ENCODE measurements at regions not wholly inside any gene's neighbourhood (a gene's known extent, or its start where the extent isn't known, plus 50 kb on each side); places are given as distances from the start of the nearest gene placed in this dataset.

DNA sequence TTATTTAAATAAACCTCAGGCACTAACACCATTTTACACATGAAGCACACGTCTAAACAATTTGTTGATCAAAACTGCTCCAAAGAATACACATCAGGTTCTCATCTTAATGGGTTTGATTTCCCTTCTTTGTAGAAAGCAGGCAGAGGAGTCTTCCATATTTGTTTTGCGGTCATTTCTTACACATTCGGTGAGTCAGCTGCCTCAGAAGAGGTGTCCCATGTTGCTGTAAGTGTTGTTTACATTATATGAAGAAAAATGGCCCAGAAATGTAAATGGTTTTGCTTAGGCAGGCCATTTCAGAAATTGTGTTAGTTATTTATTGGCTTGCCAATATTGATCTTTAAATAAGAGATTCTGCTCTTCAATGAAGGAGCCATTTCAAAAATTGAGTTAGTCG lies 325.8 kb downstream of the TENT4A start:
- TF ChIP-seq POLR2AphosphoS5 (IDR thresholded peaks at IDR 0.05; ENCODE audit: low read depth, low read length) (no peak), FOXP2 (optimal IDR thresholded peaks at IDR 0.05; ENCODE audit: borderline replicate concordance, extremely low read depth, extremely low read length, insufficient read depth) (no peak), TAF1 (IDR thresholded peaks at IDR 0.05; ENCODE audit: borderline replicate concordance, insufficient read depth, low read length) (no peak)
- TF ChIP-seq, protein P1, sequence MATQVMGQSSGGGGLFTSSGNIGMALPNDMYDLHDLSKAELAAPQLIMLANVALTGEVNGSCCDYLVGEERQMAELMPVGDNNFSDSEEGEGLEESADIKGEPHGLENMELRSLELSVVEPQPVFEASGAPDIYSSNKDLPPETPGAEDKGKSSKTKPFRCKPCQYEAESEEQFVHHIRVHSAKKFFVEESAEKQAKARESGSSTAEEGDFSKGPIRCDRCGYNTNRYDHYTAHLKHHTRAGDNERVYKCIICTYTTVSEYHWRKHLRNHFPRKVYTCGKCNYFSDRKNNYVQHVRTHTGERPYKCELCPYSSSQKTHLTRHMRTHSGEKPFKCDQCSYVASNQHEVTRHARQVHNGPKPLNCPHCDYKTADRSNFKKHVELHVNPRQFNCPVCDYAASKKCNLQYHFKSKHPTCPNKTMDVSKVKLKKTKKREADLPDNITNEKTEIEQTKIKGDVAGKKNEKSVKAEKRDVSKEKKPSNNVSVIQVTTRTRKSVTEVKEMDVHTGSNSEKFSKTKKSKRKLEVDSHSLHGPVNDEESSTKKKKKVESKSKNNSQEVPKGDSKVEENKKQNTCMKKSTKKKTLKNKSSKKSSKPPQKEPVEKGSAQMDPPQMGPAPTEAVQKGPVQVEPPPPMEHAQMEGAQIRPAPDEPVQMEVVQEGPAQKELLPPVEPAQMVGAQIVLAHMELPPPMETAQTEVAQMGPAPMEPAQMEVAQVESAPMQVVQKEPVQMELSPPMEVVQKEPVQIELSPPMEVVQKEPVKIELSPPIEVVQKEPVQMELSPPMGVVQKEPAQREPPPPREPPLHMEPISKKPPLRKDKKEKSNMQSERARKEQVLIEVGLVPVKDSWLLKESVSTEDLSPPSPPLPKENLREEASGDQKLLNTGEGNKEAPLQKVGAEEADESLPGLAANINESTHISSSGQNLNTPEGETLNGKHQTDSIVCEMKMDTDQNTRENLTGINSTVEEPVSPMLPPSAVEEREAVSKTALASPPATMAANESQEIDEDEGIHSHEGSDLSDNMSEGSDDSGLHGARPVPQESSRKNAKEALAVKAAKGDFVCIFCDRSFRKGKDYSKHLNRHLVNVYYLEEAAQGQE (IDR thresholded peaks at IDR 0.05; ENCODE audit: insufficient read depth in 1 of 2, low read depth in 2 of 2, low read length in 2 of 2) = no peak

DNA sequence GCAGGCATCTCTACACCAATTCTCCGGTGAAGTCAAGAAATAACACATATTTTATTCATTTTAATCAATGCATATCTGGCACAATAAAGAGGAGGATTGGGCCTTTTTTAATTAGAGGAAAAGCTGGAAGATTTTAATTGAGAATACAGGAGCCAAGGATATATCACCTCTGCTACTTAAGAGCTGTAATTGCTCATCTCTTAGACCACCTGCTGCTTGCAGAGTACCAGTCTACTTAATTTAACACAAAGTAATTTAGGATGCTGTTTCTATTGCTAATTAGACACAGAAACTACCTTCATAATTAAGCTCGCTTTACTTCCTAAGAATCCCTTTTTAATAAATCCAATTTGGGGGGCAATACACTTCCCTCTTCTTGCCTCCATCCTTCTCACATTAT lies 326.9 kb downstream of the TENT4A start:
- TF ChIP-seq TAF1 (IDR thresholded peaks at IDR 0.05; ENCODE audit: borderline replicate concordance, insufficient read depth, low read length) = no peak
- TF ChIP-seq SIN3A (IDR thresholded peaks at IDR 0.05; ENCODE audit: borderline replicate concordance, insufficient read depth, low read length) = no peak
- TF ChIP-seq, protein P1 (IDR thresholded peaks at IDR 0.05; ENCODE audit: insufficient read depth in 1 of 2, low read depth in 2 of 2, low read length in 2 of 2) = no peak
- no peak for TF ChIP-seq POLR2AphosphoS5 (IDR thresholded peaks at IDR 0.05; ENCODE audit: low read depth, low read length)
- TF ChIP-seq FOXP2 (optimal IDR thresholded peaks at IDR 0.05; ENCODE audit: borderline replicate concordance, extremely low read depth, extremely low read length, insufficient read depth) = no peak

DNA sequence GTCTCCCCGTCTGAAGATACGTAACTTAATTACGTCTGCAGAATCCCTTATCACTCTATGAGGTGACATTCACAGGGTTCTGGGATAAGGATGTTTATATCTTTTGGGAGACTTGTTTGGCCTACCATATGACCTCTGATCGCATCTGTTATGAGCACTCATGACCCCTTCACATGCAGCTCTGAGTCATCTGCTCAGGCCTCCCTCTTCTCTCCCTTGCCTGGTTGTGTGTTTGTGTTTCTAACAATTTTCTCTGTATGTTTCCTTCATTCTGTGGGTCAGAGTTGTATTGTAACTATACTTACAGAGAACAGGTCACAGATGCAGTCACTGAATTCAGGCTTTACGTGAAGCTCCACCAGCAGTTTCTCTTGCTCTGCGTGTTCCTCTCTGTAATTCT lies 330.6 kb downstream of the TENT4A start:
- no peak for TF ChIP-seq TAF1 (IDR thresholded peaks at IDR 0.05; ENCODE audit: borderline replicate concordance, insufficient read depth, low read length)

DNA sequence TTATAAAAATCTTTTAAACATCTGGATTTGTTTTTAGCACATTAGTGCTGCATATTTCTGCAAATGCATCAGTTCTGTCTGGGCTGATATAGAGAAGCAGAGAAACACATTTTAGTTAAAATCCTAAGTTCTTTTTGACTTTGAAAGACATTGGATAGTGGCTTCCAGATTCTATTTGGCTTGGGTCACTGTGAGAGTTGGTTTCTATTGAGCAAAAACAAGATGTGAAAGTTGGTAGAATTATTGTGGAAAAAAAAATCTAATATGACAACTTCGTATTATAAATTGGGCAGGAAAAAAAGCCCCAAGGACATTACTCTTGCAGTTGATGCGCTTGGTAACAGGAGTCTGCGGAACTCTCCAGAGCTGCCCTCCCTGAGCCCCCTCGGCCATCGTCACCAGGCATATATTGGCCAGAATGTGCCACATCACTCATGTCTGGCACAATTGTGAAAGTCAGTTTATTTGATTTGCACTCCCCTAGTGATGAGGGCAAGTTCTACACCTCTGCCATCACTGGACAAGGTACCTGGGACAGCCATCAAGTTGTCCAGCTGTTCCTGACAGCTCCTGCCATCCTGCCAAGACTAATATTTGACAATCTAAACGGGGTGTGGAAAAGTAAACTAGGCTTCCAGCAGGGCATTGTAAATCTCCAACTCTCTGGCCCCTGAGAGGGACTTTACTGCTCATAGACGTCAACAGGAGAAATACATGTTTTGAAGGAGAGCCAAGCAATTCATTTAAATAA lies 334.5 kb downstream of the TENT4A start:
- TF ChIP-seq SIN3A (IDR thresholded peaks at IDR 0.05; ENCODE audit: borderline replicate concordance, insufficient read depth, low read length) = no peak
- TF ChIP-seq POLR2AphosphoS5 (IDR thresholded peaks at IDR 0.05; ENCODE audit: low read depth, low read length) = no peak
- TF ChIP-seq TAF1 (IDR thresholded peaks at IDR 0.05; ENCODE audit: borderline replicate concordance, insufficient read depth, low read length) = no peak
- TF ChIP-seq, protein P1 (IDR thresholded peaks at IDR 0.05; ENCODE audit: insufficient read depth in 1 of 2, low read depth in 2 of 2, low read length in 2 of 2) = no peak
- no peak for TF ChIP-seq FOXP2 (optimal IDR thresholded peaks at IDR 0.05; ENCODE audit: borderline replicate concordance, extremely low read depth, extremely low read length, insufficient read depth)

DNA sequence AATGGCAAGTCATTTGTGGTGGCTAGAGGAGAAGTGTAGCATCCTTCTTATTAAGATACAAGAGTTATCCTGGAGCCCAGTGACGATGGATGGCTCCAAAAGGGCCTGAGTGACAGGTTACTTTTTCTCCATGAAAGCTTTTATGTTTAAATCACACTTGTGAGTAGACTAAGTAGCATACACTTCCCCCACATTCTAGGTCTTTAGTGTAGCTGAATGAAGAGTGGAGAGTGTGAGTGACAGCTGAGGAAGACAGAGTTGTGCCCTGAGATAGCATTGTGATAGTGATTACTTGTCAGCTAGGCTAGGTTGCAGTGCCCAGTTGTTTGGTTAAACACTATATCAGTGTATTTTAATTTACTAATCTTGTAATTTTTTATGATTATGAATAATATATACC lies 337.8 kb downstream of the TENT4A start:
- TF ChIP-seq, protein P1 (IDR thresholded peaks at IDR 0.05; ENCODE audit: insufficient read depth in 1 of 2, low read depth in 2 of 2, low read length in 2 of 2) = no peak
- TF ChIP-seq FOXP2 (optimal IDR thresholded peaks at IDR 0.05; ENCODE audit: borderline replicate concordance, extremely low read depth, extremely low read length, insufficient read depth) = no peak
